Ovary (tissue), 7 donors: ENCODE measurements at regions not wholly inside any gene's neighbourhood (a gene's known extent, or its start where the extent isn't known, plus 50 kb on each side); places are given as distances from the start of the nearest gene placed in this dataset.
"Not testable (repeated sequence)": the region's sequence is repeated elsewhere in the genome, so short reads cannot be mapped to it uniquely, and the experiment has no call there.

ENCODE experiments used
- DNase-seq, 5 donors: peaks; one replicate each; pipeline ENCODE4 v3.0.0-alpha.2; 2019 to 2020
- H3K27ac ChIP-seq, 2 donors: fragments of 200-600 bp; one replicate each; pipeline versions ENCODE4 v1.5.1 to v1.8.0; 2019 to 2022
- H3K27me3 ChIP-seq: fragments of 200-600 bp; one replicate; pipeline ENCODE4 v1.8.0; 2022
- H3K36me3 ChIP-seq: fragments of 200-600 bp; sonication (generic); one replicate; pipeline ENCODE4 v1.5.1; 2019
- H3K4me1 ChIP-seq: one replicate; pipeline ENCODE4 v1.8.1; 2013; ENCODE audit warnings: mild to moderate bottlenecking, moderate library complexity; ENCODE audit not compliant: insufficient read depth
- H3K4me3 ChIP-seq: fragments of 200-600 bp; sonication (generic); one replicate; pipeline ENCODE4 v1.5.1; 2017
- H3K9me3 ChIP-seq, 2 donors: fragments of 200-600 bp in 1 of 2; sonication (generic) in 1 of 2; one replicate each; pipeline versions ENCODE4 v1.5.1 to v1.8.1; 2013 to 2019; ENCODE audit warnings: mild to moderate bottlenecking in 1 of 2, moderate library complexity in 1 of 2
- CTCF ChIP-seq, 3 donors: fragments of 450-650 bp in 2 of 3; fragments of 200-600 bp in 1 of 3; IDR thresholded peaks; one replicate each; pipeline versions ENCODE4 v1.5.1 to v1.8.0; 2016 to 2022; ENCODE audit warnings: antibody characterized with exemption in 3 of 3, mild to moderate bottlenecking in 1 of 3
- EP300 ChIP-seq: sonication (generic); formaldehyde crosslinking; IDR thresholded peaks from one replicate; pipeline ENCODE4 v1.6.1; 2017; ENCODE audit warnings: antibody characterized with exemption
- POLR2A ChIP-seq: fragments of 450-650 bp; IDR thresholded peaks from one replicate; pipeline ENCODE4 v1.6.1; 2017; ENCODE audit warnings: antibody characterized with exemption, mild to moderate bottlenecking, moderate library complexity
- WGBS, 3 donors: extraction: QIAGEN DNeasy Blood & Tissue Kit in 1 of 3; methylation state at CpG; one replicate each; pipeline versions ENCODE4 v1.1.5 to v1.1.7; 2013 to 2017; 5-methylcytosine and 5-hydroxymethylcytosine counted together
- intact Hi-C, 4 donors: fragments of 100-400 bp; cut with DNase I; formaldehyde crosslinking; loops; one replicate each; pipeline versions ENCODE4 v1.11.0 to v1.15.1; 2022 to 2023
- donor health status: DM: no; HTN: no; CAD: no; lungs with moderate emphysema.
- donor health status: DM: no; HTN: no; CAD: no.
- donor health status: Bipolar disorder and iron deficiency.
- donor health status: DM: no; HTN: no; CAD: no.
- donor health status: DM: yes; HTN: yes; CAD: no.

- no peaks in the 10 kb centered on the region for H3K36me3 ChIP-seq
- H3K27ac ChIP-seq: no peak overlapping the region
- H3K4me1 ChIP-seq: no peaks in the 10 kb centered on the region
- H3K27me3 ChIP-seq: no peaks in the 10 kb centered on the region
- H3K4me3 ChIP-seq: no peak overlapping the region
- no peak for TF ChIP-seq EP300
- TF ChIP-seq CTCF (IDR thresholded peaks at IDR 0.05): no peak
- TF ChIP-seq POLR2A: no peak
- intact Hi-C loops: no loop called here
- H3K9me3 ChIP-seq: peaks cover 0 to 4% of the 10 kb centered on the region in 2 donors
- 94 to 97% (median 95%) methylated on average over 7 of the region's 7 CpGs for WGBS, 3 donors
- no peak for DNase-seq
Observed at GRCh38 chr2:195438692-195439091, 218.3 kb upstream of the SLC39A10 start.

- no peaks in the 10 kb centered on the region for H3K4me1 ChIP-seq
- no peak overlapping the region for H3K4me3 ChIP-seq
- no peaks in the 10 kb centered on the region for H3K36me3 ChIP-seq
- TF ChIP-seq EP300 (no peak), CTCF (IDR thresholded peaks at IDR 0.05) (no peak), POLR2A (no peak)
- peaks cover 0 to 4% of the 10 kb centered on the region in 2 donors for H3K9me3 ChIP-seq
- intact Hi-C loops: no loop called here
- DNase-seq: no peak
- no peak overlapping the region for H3K27ac ChIP-seq
- WGBS, 3 donors: 94 to 98% (median 97%) methylated on average over 18 of the region's 18 CpGs
- H3K27me3 ChIP-seq: no peaks in the 10 kb centered on the region
Observed at GRCh38 chr2:195437521-195437920, 219.5 kb upstream of the SLC39A10 start.

DNA sequence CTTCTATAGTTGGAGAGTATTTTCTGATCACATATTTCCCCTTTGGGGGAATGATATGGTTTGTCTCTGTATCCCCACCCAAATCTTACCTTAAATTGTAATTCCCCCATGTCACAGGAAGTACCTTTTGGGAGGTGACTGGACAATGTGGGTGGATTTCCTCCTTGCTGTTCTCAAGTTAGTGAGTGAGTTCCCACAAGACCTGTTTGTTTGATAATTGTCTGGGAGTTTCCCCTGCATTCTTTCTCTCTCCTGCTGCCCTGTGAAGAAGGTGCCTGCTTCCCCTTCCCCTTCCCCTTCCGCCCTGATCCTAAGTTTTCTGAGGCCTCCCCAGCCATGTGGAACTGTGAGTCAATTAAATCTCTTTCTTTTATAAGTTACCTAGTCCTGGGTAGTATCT, 222.7 kb upstream of the SLC39A10 start:
- no peaks in the 10 kb centered on the region for H3K9me3 ChIP-seq
- WGBS, 3 donors: 73 to 90% (median 85%) methylated on average over 1 of the region's 1 CpG
- intact Hi-C loops: no loop called here
- no peaks in the 10 kb centered on the region for H3K27me3 ChIP-seq
- no peaks in the 10 kb centered on the region for H3K36me3 ChIP-seq
- no peak overlapping the region for H3K27ac ChIP-seq
- no peaks in the 10 kb centered on the region for H3K4me1 ChIP-seq
- no peak for TF ChIP-seq CTCF (IDR thresholded peaks at IDR 0.05)
- TF ChIP-seq POLR2A: no peak
- TF ChIP-seq EP300: no peak
- DNase-seq: no peak
- no peak overlapping the region for H3K4me3 ChIP-seq

DNA sequence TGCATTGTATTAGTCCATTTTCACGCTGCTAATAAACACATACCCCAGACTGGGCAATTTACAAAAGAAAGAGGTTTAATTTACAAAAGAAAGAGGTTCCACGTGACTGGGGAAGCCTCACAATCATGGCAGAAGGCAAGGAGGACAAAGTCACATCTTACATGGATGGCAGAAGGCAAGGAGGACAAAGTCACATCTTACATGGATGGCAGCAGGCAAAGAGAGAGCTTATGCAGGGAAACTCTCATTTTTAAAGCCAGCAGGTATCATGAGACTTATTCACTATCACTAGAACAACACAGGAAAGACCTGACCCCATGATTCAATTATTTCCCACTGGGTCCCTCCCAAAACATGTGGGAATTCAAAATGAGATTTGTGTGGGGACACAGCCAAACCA, 223.3 kb upstream of the SLC39A10 start:
- H3K27me3 ChIP-seq, H3K4me1 ChIP-seq, H3K27ac ChIP-seq, H3K4me3 ChIP-seq, H3K9me3 ChIP-seq, H3K36me3 ChIP-seq, DNase-seq, intact Hi-C loops: not testable (repeated sequence)
- 81 to 86% (median 83%) methylated on average over 2 of the region's 2 CpGs for WGBS, 3 donors

- H3K9me3 ChIP-seq: no peaks in the 10 kb centered on the region
- intact Hi-C loops: no loop called here
- H3K4me3 ChIP-seq: no peak overlapping the region
- 87 to 95% (median 90%) methylated on average over 3 of the region's 3 CpGs for WGBS, 3 donors
- no peaks in the 10 kb centered on the region for H3K36me3 ChIP-seq
- DNase-seq: no peak
- H3K27me3 ChIP-seq: no peaks in the 10 kb centered on the region
- no peak overlapping the region for H3K27ac ChIP-seq
- TF ChIP-seq CTCF (IDR thresholded peaks at IDR 0.05) (no peak), EP300 (no peak), POLR2A (no peak)
- H3K4me1 ChIP-seq: no peaks in the 10 kb centered on the region
Observed at GRCh38 chr2:195428673-195429072, 228.4 kb upstream of the SLC39A10 start.
